AG04450 (cell line): ENCODE measurements at regions not wholly inside any gene's neighbourhood (a gene's known extent, or its start where the extent isn't known, plus 50 kb on each side); places are given as distances from the start of the nearest gene placed in this dataset.

ENCODE experiments used
- CTCF ChIA-PET: fragments of 300-600, 350-600 bp; formaldehyde crosslinking; extraction: SDS; loops from one replicate; lab custom pipeline; 2022; ENCODE audit warnings: antibody characterized with exemption, inconsistent platforms; lab: Charles Lee
- POLR2A ChIA-PET: fragments of 350-600 bp; formaldehyde crosslinking; extraction: SDS; loops from one replicate; lab custom pipeline; 2021; ENCODE audit warnings: antibody characterized with exemption, inconsistent platforms; lab: Yijun Ruan, JAX
- DNase-seq: peaks from one replicate; pipeline ENCODE4 v3.0.0-alpha.2; 2011; ENCODE audit warnings: low read depth, low spot score
- H3K27ac ChIP-seq: one replicate; pipeline ENCODE4 v1.5.1; 2012; ENCODE audit warnings: low read depth, low read length, control low read depth
- H3K27me3 ChIP-seq: one replicate; pipeline ENCODE4 v1.6.0; 2012; ENCODE audit warnings: low read length; ENCODE audit not compliant: control insufficient read depth, insufficient read depth
- H3K4me3 ChIP-seq: 2 replicates; pipeline ENCODE4 v1.5.1; 2011; ENCODE audit warnings: mild to moderate bottlenecking, low read depth, low read length, control low read depth
- H3K9me3 ChIP-seq: 2 replicates; pipeline ENCODE4 v1.5.1; 2012; ENCODE audit warnings: low read length; ENCODE audit not compliant: control insufficient read depth, insufficient read depth
- CTCF ChIP-seq: IDR thresholded peaks from 2 replicates; pipeline ENCODE4 v1.5.1; 2011; ENCODE audit warnings: low read depth, low read length, control low read depth, inconsistent platforms

GRCh38 chr4:129917651-129918050 is 821.7 kb downstream of the C4orf33 start:
- H3K4me3 ChIP-seq: no peak overlapping the region
- no peak overlapping the region for H3K27ac ChIP-seq
- TF ChIP-seq CTCF: no peak
- no peak for DNase-seq
- H3K9me3 ChIP-seq: no peaks in the 10 kb centered on the region
- no peaks in the 10 kb centered on the region for H3K27me3 ChIP-seq
- ChIA-PET CTCF (no interaction called here), POLR2A (no interaction called here)

GRCh38 chr4:129926936-129927335 is 831.0 kb downstream of the C4orf33 start:
- peaks cover 2% of the 10 kb centered on the region; the same call in 1 of the 2 replicates for H3K9me3 ChIP-seq
- H3K27ac ChIP-seq: no peak overlapping the region
- no peaks in the 10 kb centered on the region for H3K27me3 ChIP-seq
- no peak for TF ChIP-seq CTCF
- no peak overlapping the region for H3K4me3 ChIP-seq
- ChIA-PET CTCF (no interaction called here), POLR2A (no interaction called here)
- no peak for DNase-seq

GRCh38 chr4:129929052-129929451 is 833.1 kb downstream of the C4orf33 start:
- Histone ChIP-seq H3K4me3 (no peak overlapping the region), H3K27ac (no peak overlapping the region), H3K9me3 (peaks cover 2% of the 10 kb centered on the region; the same call in 1 of the 2 replicates), H3K27me3 (no peaks in the 10 kb centered on the region)
- no peak for TF ChIP-seq CTCF
- no peak for DNase-seq
- CTCF ChIA-PET: no interaction called here
- POLR2A ChIA-PET: no interaction called here

- no peak for TF ChIP-seq CTCF
- H3K4me3 ChIP-seq: no peak overlapping the region
- H3K9me3 ChIP-seq: peaks cover 2% of the 10 kb centered on the region; the same call in 1 of the 2 replicates
- H3K27me3 ChIP-seq: no peaks in the 10 kb centered on the region
- no peak for DNase-seq
- H3K27ac ChIP-seq: no peak overlapping the region
- ChIA-PET POLR2A (no interaction called here), CTCF (no interaction called here)
These were observed 834.0 kb downstream of the C4orf33 start for GRCh38 chr4:129929984-129930383.

GRCh38 chr4:129950217-129950616 is 854.3 kb downstream of the C4orf33 start:
- DNase-seq: no peak
- CTCF ChIA-PET: no interaction called here
- POLR2A ChIA-PET: no interaction called here
- H3K27ac ChIP-seq: no peak overlapping the region
- H3K27me3 ChIP-seq: no peaks in the 10 kb centered on the region
- H3K9me3 ChIP-seq: peaks cover 12% of the 10 kb centered on the region; the same call in 1 of the 2 replicates
- TF ChIP-seq CTCF: no peak
- H3K4me3 ChIP-seq: no peak overlapping the region
